ENCODE measurements at regions not wholly inside any gene's neighbourhood (a gene's known extent, or its start where the extent isn't known, plus 50 kb on each side); places are given as distances from the start of the nearest gene placed in this dataset.

- Histone ChIP-seq H3K9ac (ENCODE audit: insufficient read depth in 1 of 2, low read length in 2 of 2) (no peak overlapping the region), H3K4me3 (no peak overlapping the region), H3K4me1 (ENCODE audit: control insufficient read depth in 5 of 5, insufficient read depth in 5 of 5, low read length in 5 of 5) (no peaks in the 10 kb centered on the region), H3K27me3 (ENCODE audit: control insufficient read depth in 3 of 3, insufficient read depth in 3 of 3, low read length in 2 of 3) (no peaks in the 10 kb centered on the region), H3K9me3 (ENCODE audit: control insufficient read depth in 4 of 4, insufficient read depth in 3 of 4, low read length in 3 of 4) (no peaks in the 10 kb centered on the region), H3K27ac (ENCODE audit: low read depth in 1 of 2, low read length in 1 of 2) (no peak overlapping the region), H3K36me3 (ENCODE audit: control insufficient read depth in 4 of 4, insufficient read depth in 4 of 4, low read length in 4 of 4) (no peaks in the 10 kb centered on the region)
- DNase-seq = no peak
- 83 to 87% methylated on average over 4 of the region's 4 CpGs for WGBS, 2 donors
- no peak for ATAC-seq (ENCODE audit: insufficient read depth, low FRiP score)
- TF ChIP-seq CTCF (IDR thresholded peaks at IDR 0.05; ENCODE audit: control extremely low read depth, extremely low read depth) = no peak
These were observed 51.3 kb upstream of the UBE2L5 start for GRCh38 chr13:30370916-30371521.

- no peak overlapping the region for H3K9ac ChIP-seq (ENCODE audit: insufficient read depth in 1 of 2, low read length in 2 of 2)
- no peaks in the 10 kb centered on the region for H3K27me3 ChIP-seq (ENCODE audit: control insufficient read depth in 3 of 3, insufficient read depth in 3 of 3, low read length in 2 of 3)
- peak in 1 of 3 donors; percentile 61 for DNase-seq
- no peak for TF ChIP-seq CTCF (IDR thresholded peaks at IDR 0.05; ENCODE audit: control extremely low read depth, extremely low read depth)
- H3K27ac ChIP-seq (ENCODE audit: low read depth in 1 of 2, low read length in 1 of 2) = peak overlapping the region in 1 of 2 donors; percentile 53
- H3K36me3 ChIP-seq (ENCODE audit: control insufficient read depth in 4 of 4, insufficient read depth in 4 of 4, low read length in 4 of 4) = no peaks in the 10 kb centered on the region
- 6 to 26% methylated on average over 14 of the region's 14 CpGs for WGBS, 2 donors
- H3K9me3 ChIP-seq (ENCODE audit: control insufficient read depth in 4 of 4, insufficient read depth in 3 of 4, low read length in 3 of 4) = no peaks in the 10 kb centered on the region
- no peak for ATAC-seq (ENCODE audit: insufficient read depth, low FRiP score)
- H3K4me1 ChIP-seq (ENCODE audit: control insufficient read depth in 5 of 5, insufficient read depth in 5 of 5, low read length in 5 of 5) = no peaks in the 10 kb centered on the region
- H3K4me3 ChIP-seq = no peak overlapping the region
These were observed 50.5 kb upstream of the UBE2L5 start for GRCh38 chr13:30371649-30372265.

All from lung (tissue), 11 donors.